MM.1S (cell line): ENCODE measurements at regions not wholly inside any gene's neighbourhood (a gene's known extent, or its start where the extent isn't known, plus 50 kb on each side); places are given as distances from the start of the nearest gene placed in this dataset.

Experiments
- DNase-seq: peaks from one replicate; pipeline ENCODE4 v3.0.0-alpha.2; 2015
- H2AFZ ChIP-seq: fragments of 300-600 bp; sonication (generic); 2 replicates; pipeline ENCODE4 v1.6.0; 2016; ENCODE audit warnings: antibody characterized with exemption, low read length
- H3F3A ChIP-seq: fragments of 300-600 bp; sonication (generic); 2 replicates; pipeline ENCODE4 v1.6.1; 2016; ENCODE audit warnings: mild to moderate bottlenecking, antibody characterized with exemption, low read length, moderate library complexity, mixed read lengths; ENCODE audit not compliant: insufficient read depth
- H3K27ac ChIP-seq: fragments of 300-600 bp; sonication (generic); 2 replicates; pipeline ENCODE4 v1.5.1; 2016; ENCODE audit warnings: mild to moderate bottlenecking, low read length
- H3K27me3 ChIP-seq: fragments of 300-600 bp; sonication (generic); replicated peaks from 2 replicates; pipeline ENCODE4 v1.6.0; 2016; ENCODE audit warnings: low read length; ENCODE audit not compliant: insufficient read depth
- H3K36me3 ChIP-seq: fragments of 300-600 bp; sonication (generic); replicated peaks from 2 replicates; pipeline ENCODE4 v1.6.1; 2016; ENCODE audit warnings: mild to moderate bottlenecking, low read length, mixed read lengths; ENCODE audit not compliant: insufficient read depth
- H3K4me1 ChIP-seq: fragments of 300-600 bp; sonication (generic); 2 replicates; pipeline ENCODE4 v1.6.1; 2016; ENCODE audit warnings: low read length, mixed read lengths
- H3K4me2 ChIP-seq: fragments of 300-600 bp; sonication (generic); 2 replicates; pipeline ENCODE4 v1.6.0; 2016; ENCODE audit warnings: low read depth, low read length
- H3K4me3 ChIP-seq: fragments of 300-600 bp; sonication (generic); 2 replicates; pipeline ENCODE4 v1.5.1; 2016; ENCODE audit warnings: low read length, mixed read lengths
- H3K79me2 ChIP-seq: fragments of 300-600 bp; sonication (generic); 2 replicates; pipeline ENCODE4 v1.6.1; 2016; ENCODE audit warnings: mixed run types, low read length, mixed read lengths
- H3K9ac ChIP-seq: fragments of 300-600 bp; sonication (generic); 2 replicates; pipeline ENCODE4 v1.6.1; 2016; ENCODE audit warnings: low read length, mixed read lengths
- H3K9me2 ChIP-seq: fragments of 300-600 bp; sonication (generic); replicated peaks from 2 replicates; pipeline ENCODE4 v1.6.1; 2016; ENCODE audit warnings: mild to moderate bottlenecking, low read length, mixed read lengths; ENCODE audit not compliant: insufficient read depth
- H3K9me3 ChIP-seq: fragments of 300-600 bp; sonication (generic); replicated peaks from 2 replicates; pipeline ENCODE4 v1.6.1; 2016; ENCODE audit warnings: mild to moderate bottlenecking, low read length, mixed read lengths; ENCODE audit not compliant: insufficient read depth
- H4K20me1 ChIP-seq: fragments of 300-600 bp; sonication (generic); 2 replicates; pipeline ENCODE4 v1.6.1; 2016; ENCODE audit warnings: mild to moderate bottlenecking, low read length, moderate library complexity, mixed read lengths; ENCODE audit not compliant: insufficient read depth
- EZH2 ChIP-seq: fragments of 300-600 bp; sonication (generic); optimal IDR thresholded peaks from 2 replicates; pipeline ENCODE3; 2017; ENCODE audit warnings: low read depth, mild to moderate bottlenecking, antibody characterized with exemption, low read length, mixed read lengths
- EZH2phosphoT487 ChIP-seq: fragments of 300-600 bp; sonication (generic); IDR thresholded peaks from 2 replicates; pipeline ENCODE4 v1.6.1; 2018; ENCODE audit warnings: antibody characterized with exemption, low read length
- TF ChIP-seq, protein P1 (sequence below): fragments of 300-600 bp; sonication (generic); IDR thresholded peaks from 2 replicates; pipeline ENCODE4 v1.5.1; 2016; ENCODE audit warnings: antibody characterized with exemption, low read length, mixed read lengths

DNA sequence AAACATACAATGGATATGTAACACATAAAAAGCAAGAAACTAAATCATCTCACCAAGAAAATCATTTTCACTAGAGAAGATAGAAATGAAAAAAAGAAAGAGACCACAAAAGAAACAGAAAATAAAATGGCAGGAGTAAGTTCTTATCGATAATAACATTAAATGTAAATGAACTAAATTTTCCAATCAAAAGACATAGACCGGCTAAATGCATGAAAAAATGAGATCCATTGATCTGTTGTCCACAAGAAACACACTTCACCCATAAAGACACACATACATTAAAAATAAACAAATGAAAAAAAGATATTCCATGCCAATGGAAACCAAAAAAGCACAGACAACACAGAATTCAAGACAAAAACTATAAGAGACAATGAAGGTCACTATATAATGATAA lies 1771.9 kb downstream of the SI start:
- Histone ChIP-seq H3K4me3 (no peak overlapping the region), H4K20me1 (no peaks in the 10 kb centered on the region), H3K79me2 (no peaks in the 10 kb centered on the region), H3K4me1 (no peaks in the 10 kb centered on the region), H3K9ac (no peak overlapping the region), H2AFZ (no peak overlapping the region), H3K4me2 (no peak overlapping the region), H3K27ac (no peak overlapping the region), H3K9me3 (no peaks in the 10 kb centered on the region), H3K27me3 (no peaks in the 10 kb centered on the region), H3K36me3 (no peaks in the 10 kb centered on the region), H3F3A (no peaks in the 10 kb centered on the region), H3K9me2 (no peaks in the 10 kb centered on the region)
- TF ChIP-seq EZH2: no peak
- no peak for TF ChIP-seq EZH2phosphoT487
- TF ChIP-seq, protein P1, sequence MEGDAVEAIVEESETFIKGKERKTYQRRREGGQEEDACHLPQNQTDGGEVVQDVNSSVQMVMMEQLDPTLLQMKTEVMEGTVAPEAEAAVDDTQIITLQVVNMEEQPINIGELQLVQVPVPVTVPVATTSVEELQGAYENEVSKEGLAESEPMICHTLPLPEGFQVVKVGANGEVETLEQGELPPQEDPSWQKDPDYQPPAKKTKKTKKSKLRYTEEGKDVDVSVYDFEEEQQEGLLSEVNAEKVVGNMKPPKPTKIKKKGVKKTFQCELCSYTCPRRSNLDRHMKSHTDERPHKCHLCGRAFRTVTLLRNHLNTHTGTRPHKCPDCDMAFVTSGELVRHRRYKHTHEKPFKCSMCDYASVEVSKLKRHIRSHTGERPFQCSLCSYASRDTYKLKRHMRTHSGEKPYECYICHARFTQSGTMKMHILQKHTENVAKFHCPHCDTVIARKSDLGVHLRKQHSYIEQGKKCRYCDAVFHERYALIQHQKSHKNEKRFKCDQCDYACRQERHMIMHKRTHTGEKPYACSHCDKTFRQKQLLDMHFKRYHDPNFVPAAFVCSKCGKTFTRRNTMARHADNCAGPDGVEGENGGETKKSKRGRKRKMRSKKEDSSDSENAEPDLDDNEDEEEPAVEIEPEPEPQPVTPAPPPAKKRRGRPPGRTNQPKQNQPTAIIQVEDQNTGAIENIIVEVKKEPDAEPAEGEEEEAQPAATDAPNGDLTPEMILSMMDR: no peak
- no peak for DNase-seq

DNA sequence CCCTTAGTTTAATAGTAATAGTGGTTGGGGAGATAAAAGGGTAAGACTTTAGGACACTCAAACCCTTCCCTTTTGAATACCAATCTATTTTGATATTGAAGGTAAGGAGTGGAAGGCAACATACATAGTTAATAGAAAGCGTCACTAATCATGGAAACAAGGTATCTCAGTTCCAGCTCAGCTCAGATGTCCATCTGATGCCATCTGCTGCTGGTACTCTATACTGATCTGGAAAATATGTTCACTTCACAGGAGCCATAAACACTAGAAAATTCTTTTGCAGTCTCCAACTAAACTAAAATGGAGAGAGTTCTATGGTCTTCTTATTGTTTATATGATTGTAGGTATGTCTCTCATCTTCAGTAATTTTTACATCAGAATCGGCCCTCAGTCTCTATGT lies 1777.1 kb downstream of the OTOL1 start:
- H2AFZ ChIP-seq: no peak overlapping the region
- no peaks in the 10 kb centered on the region for H3F3A ChIP-seq
- H3K4me3 ChIP-seq: no peak overlapping the region
- no peak overlapping the region for H3K4me2 ChIP-seq
- no peak overlapping the region for H3K27ac ChIP-seq
- H4K20me1 ChIP-seq: no peaks in the 10 kb centered on the region
- no peaks in the 10 kb centered on the region for H3K27me3 ChIP-seq
- H3K79me2 ChIP-seq: no peaks in the 10 kb centered on the region
- H3K9ac ChIP-seq: no peak overlapping the region
- H3K36me3 ChIP-seq: no peaks in the 10 kb centered on the region
- no peaks in the 10 kb centered on the region for H3K9me2 ChIP-seq
- no peaks in the 10 kb centered on the region for H3K4me1 ChIP-seq
- no peak for DNase-seq
- no peaks in the 10 kb centered on the region for H3K9me3 ChIP-seq
- no peak for TF ChIP-seq EZH2phosphoT487
- TF ChIP-seq EZH2: no peak
- TF ChIP-seq, protein P1: no peak

DNA sequence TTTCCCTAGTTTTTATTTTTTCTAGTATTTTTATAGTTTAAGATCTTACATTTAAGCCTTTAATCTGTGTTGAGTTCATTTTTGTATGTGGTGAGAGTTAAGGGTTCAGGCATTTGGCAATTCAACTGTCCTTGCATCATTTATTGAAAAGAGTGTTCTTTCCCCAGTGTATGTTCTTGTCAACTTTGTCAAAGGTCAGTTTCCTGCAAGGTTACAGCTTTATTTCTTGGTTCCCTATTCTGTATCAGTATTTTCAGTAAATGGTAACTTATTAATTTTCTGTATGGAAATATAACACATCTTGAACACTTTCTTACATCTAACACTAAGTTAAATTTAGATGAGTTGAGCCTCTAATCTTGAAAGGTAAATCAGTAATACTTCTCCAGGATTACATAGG lies 1770.1 kb downstream of the OTOL1 start:
- Histone ChIP-seq H3K79me2 (no peaks in the 10 kb centered on the region), H4K20me1 (no peaks in the 10 kb centered on the region), H3F3A (no peaks in the 10 kb centered on the region), H3K27me3 (no peaks in the 10 kb centered on the region), H3K9me2 (no peaks in the 10 kb centered on the region), H3K4me3 (no peak overlapping the region), H2AFZ (no peak overlapping the region), H3K4me2 (no peak overlapping the region), H3K27ac (no peak overlapping the region), H3K36me3 (no peaks in the 10 kb centered on the region), H3K9me3 (no peaks in the 10 kb centered on the region), H3K4me1 (no peaks in the 10 kb centered on the region), H3K9ac (no peak overlapping the region)
- TF ChIP-seq, protein P1: no peak
- TF ChIP-seq EZH2phosphoT487 (no peak), EZH2 (no peak)
- DNase-seq: no peak

GRCh38 chr3:163261618-163262017 lies 1765.0 kb downstream of the OTOL1 start:
- Histone ChIP-seq H3K79me2 (no peaks in the 10 kb centered on the region), H3K27ac (no peak overlapping the region), H3K4me2 (no peak overlapping the region), H4K20me1 (no peaks in the 10 kb centered on the region), H3K9ac (no peak overlapping the region), H2AFZ (no peak overlapping the region), H3K36me3 (no peaks in the 10 kb centered on the region), H3K27me3 (no peaks in the 10 kb centered on the region), H3K9me3 (no peaks in the 10 kb centered on the region), H3K9me2 (no peaks in the 10 kb centered on the region), H3F3A (no peaks in the 10 kb centered on the region), H3K4me3 (no peak overlapping the region), H3K4me1 (no peaks in the 10 kb centered on the region)
- DNase-seq: no peak
- TF ChIP-seq EZH2 (no peak), EZH2phosphoT487 (no peak)
- TF ChIP-seq, protein P1: no peak
